ENCODE measurements at regions not wholly inside any gene's neighbourhood (a gene's known extent, or its start where the extent isn't known, plus 50 kb on each side); places are given as distances from the start of the nearest gene placed in this dataset.

GRCh38 chr10:108662975-108663374 lies 1260.3 kb downstream of the XPNPEP1 start:
- TF ChIP-seq POLR2AphosphoS5 (IDR thresholded peaks at IDR 0.05) (no peak), POLR2A (IDR thresholded peaks at IDR 0.05) (no peak), CTCF (IDR thresholded peaks at IDR 0.05 in 8 of 11, conservative IDR thresholded peaks at IDR 0.05 in 3 of 11) (no peak)
- no peaks in the 10 kb centered on the region for H3K27me3 ChIP-seq (replicated peaks in 1 of 7)
- no peaks in the 10 kb centered on the region for H3K9me3 ChIP-seq
- WGBS, 5 donors = 69 to 91% (median 76%) methylated on average over 2 of the region's 2 CpGs
- H3K27ac ChIP-seq = no peak overlapping the region
- H3K4me3 ChIP-seq = no peak overlapping the region
- no peak for DNase-seq
- H3K36me3 ChIP-seq = no peaks in the 10 kb centered on the region
- intact Hi-C loops (cut with DNase I; ENCODE audit: low total_unique reads) = no loop called here
- H3K4me1 ChIP-seq = no peaks in the 10 kb centered on the region

DNA sequence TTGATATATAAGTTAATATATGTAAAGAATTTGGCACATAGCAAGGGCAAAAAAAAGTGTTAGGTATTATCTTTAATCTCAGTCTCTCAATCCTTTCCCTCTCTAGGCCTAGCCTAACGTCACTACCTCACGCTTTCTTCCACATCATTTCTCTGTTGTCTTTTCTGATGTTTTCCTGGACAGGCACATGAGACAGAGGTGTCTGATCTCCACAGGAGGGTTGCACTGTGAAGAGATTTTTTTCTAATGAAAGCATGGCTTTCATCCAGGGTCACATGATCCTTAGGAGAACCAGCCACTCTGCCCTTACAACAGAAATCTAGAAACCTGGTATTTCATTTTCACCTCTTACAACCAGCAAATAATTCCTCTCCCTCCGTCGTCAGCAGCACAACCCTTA lies 1268.3 kb downstream of the XPNPEP1 start:
- intact Hi-C loops (cut with DNase I; ENCODE audit: low total_unique reads) = no loop called here
- 84 to 95% (median 90%) methylated on average over 4 of the region's 4 CpGs for WGBS, 5 donors
- Histone ChIP-seq H3K4me3 (no peak overlapping the region), H3K4me1 (no peaks in the 10 kb centered on the region), H3K27me3 (replicated peaks in 1 of 7) (no peaks in the 10 kb centered on the region), H3K27ac (no peak overlapping the region), H3K36me3 (no peaks in the 10 kb centered on the region), H3K9me3 (no peaks in the 10 kb centered on the region)
- no peak for DNase-seq
- TF ChIP-seq POLR2AphosphoS5 (IDR thresholded peaks at IDR 0.05) (no peak), POLR2A (IDR thresholded peaks at IDR 0.05) (no peak), CTCF (IDR thresholded peaks at IDR 0.05 in 8 of 11, conservative IDR thresholded peaks at IDR 0.05 in 3 of 11) (no peak)

DNA sequence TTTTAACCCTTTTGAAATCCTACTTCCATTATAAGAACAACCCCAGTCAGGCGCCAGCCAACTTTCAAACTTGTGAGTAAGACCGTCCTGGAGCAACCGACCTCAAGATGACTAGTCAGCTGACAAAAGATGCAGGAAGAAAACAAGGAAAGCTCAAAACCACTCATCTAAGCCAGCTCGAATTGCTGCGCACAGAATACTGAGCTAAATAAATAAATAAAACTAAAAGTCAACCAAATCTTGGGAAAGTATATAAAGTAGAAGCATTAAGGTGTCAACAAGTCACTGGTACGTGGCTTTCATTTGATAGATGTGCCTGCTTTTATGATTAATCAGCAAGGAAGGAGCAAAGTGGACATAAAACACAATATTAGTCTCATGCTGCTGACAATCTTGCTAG lies 1269.8 kb downstream of the XPNPEP1 start:
- no peaks in the 10 kb centered on the region for H3K36me3 ChIP-seq
- no peaks in the 10 kb centered on the region for H3K9me3 ChIP-seq
- no peaks in the 10 kb centered on the region for H3K4me1 ChIP-seq
- WGBS, 5 donors = 76 to 86% (median 77%) methylated on average over 6 of the region's 6 CpGs
- intact Hi-C loops (cut with DNase I; ENCODE audit: low total_unique reads) = no loop called here
- H3K27me3 ChIP-seq (replicated peaks in 1 of 7) = no peaks in the 10 kb centered on the region
- H3K4me3 ChIP-seq = no peak overlapping the region
- H3K27ac ChIP-seq = no peak overlapping the region
- DNase-seq = no peak
- no peak for TF ChIP-seq POLR2A (IDR thresholded peaks at IDR 0.05)
- TF ChIP-seq POLR2AphosphoS5 (IDR thresholded peaks at IDR 0.05) = no peak

DNA sequence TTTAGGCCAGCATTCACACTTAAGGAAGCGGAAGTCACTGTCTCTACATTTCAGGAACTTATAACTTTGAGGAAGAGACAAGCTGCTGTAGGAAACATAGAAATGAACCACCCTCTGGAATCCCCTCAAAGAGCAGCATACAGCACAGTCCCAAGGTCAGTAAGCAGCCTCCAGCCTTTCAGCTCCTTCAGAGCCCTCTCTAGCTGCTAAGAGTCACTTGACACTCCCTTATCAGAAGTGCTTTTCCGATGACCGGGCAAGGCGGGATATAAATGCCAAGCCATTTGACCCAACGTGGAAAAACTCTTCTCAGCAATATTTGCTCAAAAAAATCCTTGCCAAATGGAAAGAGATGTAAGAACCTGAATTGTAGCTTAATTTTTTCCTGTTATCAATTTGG lies 1284.3 kb downstream of the XPNPEP1 start:
- WGBS, 5 donors = 57 to 70% (median 63%) methylated on average over 5 of the region's 5 CpGs
- Histone ChIP-seq H3K27me3 (replicated peaks in 1 of 7) (no peaks in the 10 kb centered on the region), H3K4me1 (no peaks in the 10 kb centered on the region), H3K36me3 (no peaks in the 10 kb centered on the region), H3K4me3 (no peak overlapping the region), H3K9me3 (peaks cover 0 to 14% (median 4%) of the 10 kb centered on the region in 8 donors), H3K27ac (no peak overlapping the region)
- TF ChIP-seq POLR2A (IDR thresholded peaks at IDR 0.05) = no peak
- TF ChIP-seq POLR2AphosphoS5 (IDR thresholded peaks at IDR 0.05) = no peak
- TF ChIP-seq CTCF (IDR thresholded peaks at IDR 0.05 in 8 of 11, conservative IDR thresholded peaks at IDR 0.05 in 3 of 11) = no peak
- intact Hi-C loops (cut with DNase I; ENCODE audit: low total_unique reads) = no loop called here
- DNase-seq = no peak

GRCh38 chr10:108638225-108638624 lies 1285.1 kb downstream of the XPNPEP1 start:
- Histone ChIP-seq H3K4me1 (no peaks in the 10 kb centered on the region), H3K9me3 (peaks cover 0 to 14% (median 4%) of the 10 kb centered on the region in 8 donors), H3K36me3 (no peaks in the 10 kb centered on the region), H3K27ac (no peak overlapping the region), H3K4me3 (no peak overlapping the region), H3K27me3 (replicated peaks in 1 of 7) (no peaks in the 10 kb centered on the region)
- WGBS, 5 donors = 81 to 91% (median 88%) methylated on average over 3 of the region's 3 CpGs
- no peak for TF ChIP-seq POLR2AphosphoS5 (IDR thresholded peaks at IDR 0.05)
- no peak for TF ChIP-seq POLR2A (IDR thresholded peaks at IDR 0.05)
- no peak for TF ChIP-seq CTCF (IDR thresholded peaks at IDR 0.05 in 8 of 11, conservative IDR thresholded peaks at IDR 0.05 in 3 of 11)
- no peak for DNase-seq
- intact Hi-C loops (cut with DNase I; ENCODE audit: low total_unique reads) = no loop called here

Data from spleen (tissue), 11 donors.